Neural cell (in vitro differentiated cells): ENCODE measurements at regions not wholly inside any gene's neighbourhood (a gene's known extent, or its start where the extent isn't known, plus 50 kb on each side); places are given as distances from the start of the nearest gene placed in this dataset.

Experiments used
- H2AFZ ChIP-seq: fragments of 200-600, 300-800 bp; sonication (generic), shearing (Covaris generic); 2 replicates; pipeline ENCODE4 v1.6.0; 2014; ENCODE audit warnings: low read depth, mild to moderate bottlenecking, antibody characterized with exemption, low read length, moderate library complexity
- H3F3A ChIP-seq: fragments of 200-600 bp; shearing (Covaris generic); 2 replicates; pipeline ENCODE4 v1.6.1; 2016; ENCODE audit warnings: mild to moderate bottlenecking, moderate library complexity, mixed read lengths, antibody characterized with exemption, low read length; ENCODE audit not compliant: insufficient read depth, poor library complexity, severe bottlenecking
- H3K27ac ChIP-seq: fragments of 200-600, 300-800 bp; sonication (generic), shearing (Covaris generic); 2 replicates; pipeline ENCODE4 v1.5.1; 2014; ENCODE audit warnings: mild to moderate bottlenecking, low read length, moderate library complexity
- H3K27me3 ChIP-seq: fragments of 300-800, 200-600 bp; sonication (generic), shearing (Covaris generic); 2 replicates; pipeline ENCODE4 v1.6.0; 2014; ENCODE audit warnings: mild to moderate bottlenecking, low read depth, low read length, moderate library complexity; ENCODE audit not compliant: insufficient read depth
- H3K36me3 ChIP-seq: fragments of 300-800, 200-600 bp; sonication (generic), shearing (Covaris generic); 2 replicates; pipeline ENCODE4 v1.5.1; 2014; ENCODE audit warnings: mild to moderate bottlenecking, antibody characterized with exemption, low read length, moderate library complexity; ENCODE audit not compliant: insufficient read depth
- H3K4me2 ChIP-seq: fragments of 300-800, 200-600 bp; sonication (generic), shearing (Covaris generic); 2 replicates; pipeline ENCODE4 v1.6.0; 2014; ENCODE audit warnings: mild to moderate bottlenecking, low read length
- H3K4me3 ChIP-seq: fragments of 300-800, 200-600 bp; sonication (generic), shearing (Covaris generic); 2 replicates; pipeline ENCODE4 v1.5.1; 2014; ENCODE audit warnings: mild to moderate bottlenecking, low read length, moderate library complexity
- H3K79me2 ChIP-seq: fragments of 200-600 bp; shearing (Covaris generic); replicated peaks from 2 replicates; pipeline ENCODE4 v1.6.0; 2014; ENCODE audit warnings: mild to moderate bottlenecking, low read length, moderate library complexity; ENCODE audit not compliant: insufficient read depth
- H3K9ac ChIP-seq: fragments of 300-800, 200-600 bp; sonication (generic), shearing (Covaris generic); 2 replicates; pipeline ENCODE4 v1.6.1; 2016; ENCODE audit warnings: mild to moderate bottlenecking, low read length, mixed read lengths
- H3K9me2 ChIP-seq: fragments of 200-600 bp; shearing (Covaris generic); 2 replicates; pipeline ENCODE4 v1.6.1; 2016; ENCODE audit warnings: mild to moderate bottlenecking, low read length, mixed read lengths; ENCODE audit not compliant: insufficient read depth
- H3K9me3 ChIP-seq: fragments of 200-600, 300-800 bp; sonication (generic), shearing (Covaris generic); 2 replicates; pipeline ENCODE4 v1.6.1; 2016; ENCODE audit warnings: mild to moderate bottlenecking, mixed run types, low read length, moderate library complexity, mixed read lengths
- H4K20me1 ChIP-seq: fragments of 200-600 bp; shearing (Covaris generic); 2 replicates; pipeline ENCODE4 v1.6.1; 2016; ENCODE audit warnings: mild to moderate bottlenecking, mixed run types; ENCODE audit not compliant: insufficient read depth
- CTCF ChIP-seq: fragments of 450-650 bp; IDR thresholded peaks from 2 replicates; pipeline ENCODE4 v1.5.1; 2014; ENCODE audit warnings: antibody characterized with exemption, mild to moderate bottlenecking, moderate library complexity; ENCODE audit not compliant: poor library complexity, severe bottlenecking
- EP300 ChIP-seq: fragments of 450-650 bp; conservative IDR thresholded peaks from 2 replicates; pipeline ENCODE4 v1.6.1; 2014; ENCODE audit warnings: antibody characterized with exemption, mild to moderate bottlenecking, moderate library complexity; ENCODE audit not compliant: poor library complexity, severe bottlenecking
- EZH2 ChIP-seq: fragments of 200-600, 300-800 bp; shearing (Covaris generic), sonication (generic); IDR thresholded peaks from 2 replicates; pipeline ENCODE4 v1.6.1; 2014; ENCODE audit warnings: antibody characterized with exemption, low read length, borderline replicate concordance, mild to moderate bottlenecking; ENCODE audit not compliant: insufficient read depth, poor library complexity, severe bottlenecking
- MXI1 ChIP-seq: fragments of 450-650 bp; conservative IDR thresholded peaks from 2 replicates; pipeline ENCODE4 v1.6.1; 2014; ENCODE audit warnings: antibody characterized with exemption, mild to moderate bottlenecking; ENCODE audit not compliant: poor library complexity, severe bottlenecking
- POLR2AphosphoS5 ChIP-seq: IDR thresholded peaks from 2 replicates; pipeline ENCODE4 v1.6.1; 2012
- RAD21 ChIP-seq: fragments of 450-650 bp; conservative IDR thresholded peaks from 2 replicates; pipeline ENCODE4 v1.6.1; 2014; ENCODE audit warnings: antibody characterized with exemption, mild to moderate bottlenecking, moderate library complexity
- SMC3 ChIP-seq: fragments of 450-650 bp; conservative IDR thresholded peaks from 2 replicates; pipeline ENCODE4 v1.6.1; 2014; ENCODE audit warnings: antibody characterized with exemption, mild to moderate bottlenecking, moderate library complexity; ENCODE audit not compliant: poor library complexity
- TAF1 ChIP-seq: IDR thresholded peaks from 2 replicates; pipeline ENCODE4 v1.6.1; 2012; ENCODE audit warnings: low read depth
- TF ChIP-seq, protein P1 (sequence below): IDR thresholded peaks from 2 replicates; pipeline ENCODE4 v1.6.1; 2012; ENCODE audit warnings: borderline replicate concordance

GRCh38 chr1:90413519-90413918 is 303.6 kb downstream of the BARHL2 start:
- Histone ChIP-seq H3K36me3 (no peaks in the 10 kb centered on the region), H2AFZ (no peak overlapping the region), H3F3A (no peaks in the 10 kb centered on the region), H3K4me3 (no peak overlapping the region), H3K79me2 (no peaks in the 10 kb centered on the region), H3K4me2 (no peak overlapping the region), H3K9me3 (no peaks in the 10 kb centered on the region), H3K27ac (no peak overlapping the region), H3K9ac (no peak overlapping the region), H3K9me2 (no peaks in the 10 kb centered on the region), H4K20me1 (no peaks in the 10 kb centered on the region), H3K27me3 (no peaks in the 10 kb centered on the region)
- TF ChIP-seq EZH2 (no peak), EP300 (no peak), TAF1 (no peak), CTCF (no peak), MXI1 (no peak), SMC3 (no peak), RAD21 (no peak), POLR2AphosphoS5 (no peak)
- TF ChIP-seq, protein P1, sequence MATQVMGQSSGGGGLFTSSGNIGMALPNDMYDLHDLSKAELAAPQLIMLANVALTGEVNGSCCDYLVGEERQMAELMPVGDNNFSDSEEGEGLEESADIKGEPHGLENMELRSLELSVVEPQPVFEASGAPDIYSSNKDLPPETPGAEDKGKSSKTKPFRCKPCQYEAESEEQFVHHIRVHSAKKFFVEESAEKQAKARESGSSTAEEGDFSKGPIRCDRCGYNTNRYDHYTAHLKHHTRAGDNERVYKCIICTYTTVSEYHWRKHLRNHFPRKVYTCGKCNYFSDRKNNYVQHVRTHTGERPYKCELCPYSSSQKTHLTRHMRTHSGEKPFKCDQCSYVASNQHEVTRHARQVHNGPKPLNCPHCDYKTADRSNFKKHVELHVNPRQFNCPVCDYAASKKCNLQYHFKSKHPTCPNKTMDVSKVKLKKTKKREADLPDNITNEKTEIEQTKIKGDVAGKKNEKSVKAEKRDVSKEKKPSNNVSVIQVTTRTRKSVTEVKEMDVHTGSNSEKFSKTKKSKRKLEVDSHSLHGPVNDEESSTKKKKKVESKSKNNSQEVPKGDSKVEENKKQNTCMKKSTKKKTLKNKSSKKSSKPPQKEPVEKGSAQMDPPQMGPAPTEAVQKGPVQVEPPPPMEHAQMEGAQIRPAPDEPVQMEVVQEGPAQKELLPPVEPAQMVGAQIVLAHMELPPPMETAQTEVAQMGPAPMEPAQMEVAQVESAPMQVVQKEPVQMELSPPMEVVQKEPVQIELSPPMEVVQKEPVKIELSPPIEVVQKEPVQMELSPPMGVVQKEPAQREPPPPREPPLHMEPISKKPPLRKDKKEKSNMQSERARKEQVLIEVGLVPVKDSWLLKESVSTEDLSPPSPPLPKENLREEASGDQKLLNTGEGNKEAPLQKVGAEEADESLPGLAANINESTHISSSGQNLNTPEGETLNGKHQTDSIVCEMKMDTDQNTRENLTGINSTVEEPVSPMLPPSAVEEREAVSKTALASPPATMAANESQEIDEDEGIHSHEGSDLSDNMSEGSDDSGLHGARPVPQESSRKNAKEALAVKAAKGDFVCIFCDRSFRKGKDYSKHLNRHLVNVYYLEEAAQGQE: no peak

- H3K4me2 ChIP-seq: no peak overlapping the region
- H3K36me3 ChIP-seq: no peaks in the 10 kb centered on the region
- no peak overlapping the region for H3K27ac ChIP-seq
- H3K9me2 ChIP-seq: no peaks in the 10 kb centered on the region
- no peaks in the 10 kb centered on the region for H3F3A ChIP-seq
- no peaks in the 10 kb centered on the region for H3K27me3 ChIP-seq
- no peaks in the 10 kb centered on the region for H3K79me2 ChIP-seq
- H3K9me3 ChIP-seq: no peaks in the 10 kb centered on the region
- TF ChIP-seq EZH2 (no peak), SMC3 (no peak)
- no peak overlapping the region for H3K9ac ChIP-seq
- no peak overlapping the region for H3K4me3 ChIP-seq
- H2AFZ ChIP-seq: no peak overlapping the region
- H4K20me1 ChIP-seq: no peaks in the 10 kb centered on the region
Measured at GRCh38 chr1:90412563-90412962, 304.5 kb downstream of the BARHL2 start.

DNA sequence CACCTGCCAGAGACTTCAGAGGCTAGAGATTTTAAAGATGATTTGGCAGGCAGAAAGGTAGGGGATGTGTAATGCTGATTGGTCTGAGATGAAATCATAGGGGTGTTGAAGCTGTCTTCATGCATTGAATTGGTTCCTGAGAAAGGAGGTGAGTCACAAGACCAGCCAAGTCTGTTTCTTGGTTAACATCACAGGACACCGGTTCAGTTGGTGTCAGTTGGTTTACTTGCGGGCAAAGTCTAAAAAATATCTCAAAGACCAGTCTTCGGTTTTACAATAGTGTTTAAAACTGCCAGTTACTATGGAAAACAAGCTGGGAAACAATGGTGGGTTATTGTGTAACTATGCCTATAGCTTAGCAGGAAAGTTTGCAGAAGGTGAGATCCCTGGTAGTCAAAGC is 305.9 kb downstream of the BARHL2 start:
- Histone ChIP-seq H3K9ac (no peak overlapping the region), H3K9me3 (no peaks in the 10 kb centered on the region), H3K79me2 (no peaks in the 10 kb centered on the region), H3K4me2 (no peak overlapping the region), H2AFZ (no peak overlapping the region), H4K20me1 (no peaks in the 10 kb centered on the region), H3K9me2 (no peaks in the 10 kb centered on the region), H3K4me3 (no peak overlapping the region), H3K27ac (no peak overlapping the region), H3F3A (no peaks in the 10 kb centered on the region), H3K27me3 (no peaks in the 10 kb centered on the region), H3K36me3 (no peaks in the 10 kb centered on the region)
- TF ChIP-seq EZH2: no peak
- TF ChIP-seq EP300: no peak
- no peak for TF ChIP-seq SMC3
- no peak for TF ChIP-seq RAD21
- TF ChIP-seq POLR2AphosphoS5: no peak
- TF ChIP-seq TAF1: no peak
- TF ChIP-seq MXI1: no peak
- TF ChIP-seq, protein P1: no peak
- TF ChIP-seq CTCF: no peak
